ENCODE measurements at regions not wholly inside any gene's neighbourhood (a gene's known extent, or its start where the extent isn't known, plus 50 kb on each side); places are given as distances from the start of the nearest gene placed in this dataset.
"Not testable (repeated sequence)": the region's sequence is repeated elsewhere in the genome, so short reads cannot be mapped to it uniquely, and the experiment has no call there.

GRCh38 chr2:87637249-87637990 lies 110.5 kb upstream of the PLGLB2 start:
- H3K9me3 Mint-ChIP-seq; ATAC-seq; H3K36me3 Mint-ChIP-seq; H3K27ac Mint-ChIP-seq; DNase-seq (ENCODE audit: low spot score in 2 of 2): not testable (repeated sequence)

GRCh38 chr2:87638114-87638807 lies 109.6 kb upstream of the PLGLB2 start:
- not testable (repeated sequence) for DNase-seq (ENCODE audit: low spot score in 2 of 2); H3K27ac Mint-ChIP-seq; H3K36me3 Mint-ChIP-seq; H3K9me3 Mint-ChIP-seq; ATAC-seq

DNA sequence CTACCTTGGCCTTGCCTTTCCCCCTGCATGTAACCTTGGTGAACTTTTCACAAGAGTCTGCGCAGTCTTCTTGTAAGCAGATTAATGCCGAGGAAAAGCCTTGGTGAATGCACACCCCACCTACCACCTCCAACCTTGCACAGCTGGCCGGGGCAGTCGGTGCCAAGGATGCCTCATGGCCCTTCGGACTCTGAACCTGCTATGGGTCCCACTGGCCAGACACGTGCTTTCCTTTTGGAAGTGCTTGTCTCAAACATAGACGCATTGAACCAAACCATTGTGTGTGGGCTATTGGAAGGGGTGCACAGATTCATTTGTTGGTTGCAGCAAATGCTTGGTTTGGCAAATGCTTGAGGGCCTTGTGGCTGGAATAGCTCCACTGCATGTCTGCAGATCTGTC lies 109.0 kb upstream of the PLGLB2 start:
- ATAC-seq; H3K9me3 Mint-ChIP-seq; DNase-seq (ENCODE audit: low spot score in 2 of 2); H3K27ac Mint-ChIP-seq; H3K36me3 Mint-ChIP-seq: not testable (repeated sequence)

- H3K9me3 Mint-ChIP-seq; ATAC-seq; DNase-seq (ENCODE audit: low spot score in 2 of 2); H3K27ac Mint-ChIP-seq; H3K36me3 Mint-ChIP-seq: not testable (repeated sequence)
Observed at GRCh38 chr2:87639801-87640440, 108.0 kb upstream of the PLGLB2 start.

- not testable (repeated sequence) for H3K9me3 Mint-ChIP-seq; H3K36me3 Mint-ChIP-seq; H3K27ac Mint-ChIP-seq; ATAC-seq; DNase-seq (ENCODE audit: low spot score in 2 of 2)
Observed at GRCh38 chr2:87640961-87641563, 106.8 kb upstream of the PLGLB2 start.

DNA sequence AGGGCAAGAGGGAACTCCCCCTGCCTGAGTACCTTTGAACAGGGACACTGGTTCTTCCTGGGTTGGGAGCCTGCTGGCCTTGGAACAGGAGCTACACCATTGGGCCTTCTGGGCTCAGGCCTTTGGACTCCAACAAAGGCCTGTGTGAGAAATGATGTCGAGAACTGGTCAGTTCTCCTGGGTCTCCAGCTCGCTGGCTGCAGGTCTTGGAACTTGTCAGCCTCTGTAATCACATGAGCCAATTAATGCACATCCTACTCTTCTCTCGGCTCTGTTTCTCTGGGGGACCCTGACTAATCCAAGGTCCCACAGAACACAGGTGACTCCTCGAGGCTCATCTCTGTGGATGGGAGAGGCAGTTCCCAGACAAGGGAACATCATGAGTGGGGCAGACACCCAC lies 104.7 kb upstream of the PLGLB2 start:
- DNase-seq (ENCODE audit: low spot score in 2 of 2); H3K9me3 Mint-ChIP-seq; H3K36me3 Mint-ChIP-seq; ATAC-seq; H3K27ac Mint-ChIP-seq: not testable (repeated sequence)

- not testable (repeated sequence) for H3K27ac Mint-ChIP-seq; H3K9me3 Mint-ChIP-seq; DNase-seq (ENCODE audit: low spot score in 2 of 2); H3K36me3 Mint-ChIP-seq
- ATAC-seq: peak in 1 of 2 donors; percentile 43
Observed at GRCh38 chr2:87647737-87648498, 100.0 kb upstream of the PLGLB2 start.

- not testable (repeated sequence) for H3K9me3 Mint-ChIP-seq; H3K27ac Mint-ChIP-seq; ATAC-seq; DNase-seq (ENCODE audit: low spot score in 2 of 2); H3K36me3 Mint-ChIP-seq
Observed at GRCh38 chr2:87648815-87649214, 99.1 kb upstream of the PLGLB2 start.

GRCh38 chr2:87649871-87650270 lies 98.0 kb upstream of the PLGLB2 start:
- H3K9me3 Mint-ChIP-seq, ATAC-seq, H3K27ac Mint-ChIP-seq: not testable (repeated sequence)

DNA sequence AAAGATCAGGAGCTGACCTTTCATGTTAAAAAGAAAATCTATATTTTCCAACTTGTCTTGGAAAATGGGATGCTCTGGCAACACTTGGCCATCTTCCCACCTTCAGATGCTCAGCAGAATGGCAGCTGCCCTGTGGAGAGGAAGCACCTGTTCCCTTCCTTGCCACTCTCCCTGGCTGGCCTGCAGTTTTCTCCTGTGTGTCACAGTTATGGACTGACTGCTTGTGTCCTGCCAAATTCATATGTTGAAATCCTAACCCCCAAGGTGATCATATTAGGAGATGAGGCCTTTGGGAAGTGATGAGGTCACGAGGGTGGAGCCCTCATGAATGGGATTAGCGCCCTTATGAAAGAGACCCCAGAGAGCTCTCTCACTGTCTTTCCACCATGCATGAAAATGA lies 97.0 kb upstream of the PLGLB2 start:
- H3K9me3 Mint-ChIP-seq; ATAC-seq; H3K27ac Mint-ChIP-seq; DNase-seq (ENCODE audit: low spot score in 2 of 2); H3K36me3 Mint-ChIP-seq: not testable (repeated sequence)

More at GRCh38 chr2:87649871-87650270, 98.0 kb upstream of the PLGLB2 start:
- DNase-seq (ENCODE audit: low spot score in 2 of 2); H3K36me3 Mint-ChIP-seq: not testable (repeated sequence)

GRCh38 chr2:87651589-87651988 lies 96.3 kb upstream of the PLGLB2 start:
- not testable (repeated sequence) for H3K9me3 Mint-ChIP-seq; DNase-seq (ENCODE audit: low spot score in 2 of 2); H3K36me3 Mint-ChIP-seq; H3K27ac Mint-ChIP-seq
- ATAC-seq: peak in 1 of 2 donors; percentile 61

- not testable (repeated sequence) for DNase-seq (ENCODE audit: low spot score in 2 of 2); H3K27ac Mint-ChIP-seq; H3K36me3 Mint-ChIP-seq; H3K9me3 Mint-ChIP-seq; ATAC-seq
Observed at GRCh38 chr2:87653373-87653772, 94.5 kb upstream of the PLGLB2 start.

DNA sequence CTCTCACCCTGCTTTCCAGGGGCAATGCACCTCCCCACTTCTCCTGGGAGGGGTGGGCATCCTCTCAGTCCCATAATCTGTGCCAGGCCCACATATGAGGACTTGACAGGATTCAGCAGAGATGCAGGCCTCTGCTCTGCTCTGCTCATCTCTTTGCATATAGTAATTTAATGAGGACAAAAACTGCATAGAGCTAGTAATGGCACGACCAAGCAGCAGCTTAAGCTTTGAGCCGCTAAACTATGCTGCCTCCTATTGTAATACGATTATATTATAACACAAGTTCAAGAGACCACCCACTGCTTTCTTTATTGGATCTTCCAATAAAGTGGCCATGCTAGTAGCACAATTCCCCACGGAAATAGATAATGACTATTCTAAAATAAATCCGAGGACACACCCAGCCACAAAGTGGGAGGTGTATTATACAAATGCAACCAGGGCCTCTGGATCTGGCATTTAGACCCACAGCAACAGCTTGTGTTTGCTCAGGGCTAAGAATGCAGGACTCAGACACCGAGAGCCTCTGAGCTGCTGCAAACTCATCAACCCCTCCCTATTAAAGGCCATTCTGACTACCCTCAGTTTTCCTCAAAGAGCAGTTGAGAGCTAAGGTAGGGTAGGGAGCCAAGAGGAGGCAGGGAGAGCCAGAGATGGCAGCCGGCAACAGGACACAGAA lies 93.6 kb upstream of the PLGLB2 start:
- not testable (repeated sequence) for H3K27ac Mint-ChIP-seq; H3K36me3 Mint-ChIP-seq; H3K9me3 Mint-ChIP-seq; ATAC-seq; DNase-seq (ENCODE audit: low spot score in 2 of 2)

- DNase-seq (ENCODE audit: low spot score in 2 of 2): peak in 1 of 2 donors; percentile 26
- not testable (repeated sequence) for H3K27ac Mint-ChIP-seq, H3K36me3 Mint-ChIP-seq, H3K9me3 Mint-ChIP-seq
- peak; percentile 30 to 51 for ATAC-seq
Observed at GRCh38 chr2:87657915-87658314, 90.0 kb upstream of the PLGLB2 start.

- not testable (repeated sequence) for H3K27ac Mint-ChIP-seq; DNase-seq (ENCODE audit: low spot score in 2 of 2); H3K36me3 Mint-ChIP-seq; H3K9me3 Mint-ChIP-seq
- ATAC-seq: peak; percentile 71 to 80
Observed at GRCh38 chr2:87658357-87658756, 89.5 kb upstream of the PLGLB2 start.

- not testable (repeated sequence) for H3K36me3 Mint-ChIP-seq, H3K27ac Mint-ChIP-seq, H3K9me3 Mint-ChIP-seq
- ATAC-seq (peak; percentile 41 to 64), DNase-seq (ENCODE audit: low spot score in 2 of 2) (peak in 1 of 2 donors; percentile 9)
Observed at GRCh38 chr2:87658976-87659375, 88.9 kb upstream of the PLGLB2 start.

Measured in activated naive CD4-positive, alpha-beta T cell treated with anti-CD3 and anti-CD28 coated beads, Interleukin-2, amount 50 U/mL, for 72 hours (primary cell).